Fibroblast of skin of left quadriceps (primary cell): ENCODE measurements at regions not wholly inside any gene's neighbourhood (a gene's known extent, or its start where the extent isn't known, plus 50 kb on each side); places are given as distances from the start of the nearest gene placed in this dataset.

Source experiments
- DNase-seq, 2 experiments: peaks; one replicate each; pipeline ENCODE4 v3.0.0-alpha.2; 2013; ENCODE audit warnings: low read depth in 2 of 2

DNA sequence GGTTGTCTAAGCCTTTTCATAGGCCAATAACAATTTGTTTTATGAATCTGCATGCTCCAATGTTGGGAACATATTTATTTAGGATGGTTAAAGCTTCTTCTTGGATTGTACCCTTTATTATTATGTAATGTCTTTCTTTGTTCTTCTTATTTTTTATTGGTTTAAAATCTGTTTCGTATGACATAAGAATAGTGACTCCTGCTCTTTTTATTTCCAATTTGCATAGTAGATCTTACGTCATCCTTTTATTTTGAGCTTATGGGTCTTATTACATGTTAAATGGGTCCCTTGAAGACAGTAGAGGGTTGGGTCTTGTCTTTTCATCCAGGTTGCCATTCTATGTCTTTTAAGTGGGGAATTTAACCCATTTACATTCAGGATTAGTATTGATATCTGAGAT is 561.9 kb upstream of the GHITM start:
- DNase-seq = no peak

DNA sequence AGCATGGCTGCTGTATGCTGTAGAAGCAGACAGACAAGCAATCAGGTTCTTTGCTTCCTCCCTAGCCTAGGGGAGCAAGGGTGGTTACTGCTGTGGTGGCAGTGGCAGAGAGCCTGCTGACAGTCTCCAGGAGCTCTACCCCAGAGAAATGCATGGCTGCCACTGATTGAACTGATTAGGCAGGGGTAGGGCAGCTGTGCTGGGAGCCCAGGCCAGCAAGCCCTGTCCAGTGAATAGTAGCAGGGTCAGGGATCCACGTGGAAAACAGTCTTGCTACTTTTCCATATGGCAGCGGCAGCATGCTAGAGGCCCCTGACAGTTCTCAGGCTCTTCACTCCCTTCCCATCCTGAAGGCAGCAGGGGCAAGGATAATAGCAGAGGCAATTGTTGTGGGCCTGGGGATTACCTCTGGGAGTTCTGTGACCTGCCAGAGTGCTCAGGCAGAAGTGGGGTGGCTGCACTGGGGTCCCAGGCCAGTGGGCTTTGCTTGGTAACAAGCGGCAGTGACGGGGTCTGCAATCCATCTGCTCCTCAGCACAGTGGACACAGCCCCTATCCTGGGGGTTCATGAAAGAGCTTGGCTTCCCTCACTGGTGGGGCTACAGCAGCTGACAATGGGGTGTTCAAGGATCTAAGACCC is 558.8 kb upstream of the GHITM start:
- no peak for DNase-seq

DNA sequence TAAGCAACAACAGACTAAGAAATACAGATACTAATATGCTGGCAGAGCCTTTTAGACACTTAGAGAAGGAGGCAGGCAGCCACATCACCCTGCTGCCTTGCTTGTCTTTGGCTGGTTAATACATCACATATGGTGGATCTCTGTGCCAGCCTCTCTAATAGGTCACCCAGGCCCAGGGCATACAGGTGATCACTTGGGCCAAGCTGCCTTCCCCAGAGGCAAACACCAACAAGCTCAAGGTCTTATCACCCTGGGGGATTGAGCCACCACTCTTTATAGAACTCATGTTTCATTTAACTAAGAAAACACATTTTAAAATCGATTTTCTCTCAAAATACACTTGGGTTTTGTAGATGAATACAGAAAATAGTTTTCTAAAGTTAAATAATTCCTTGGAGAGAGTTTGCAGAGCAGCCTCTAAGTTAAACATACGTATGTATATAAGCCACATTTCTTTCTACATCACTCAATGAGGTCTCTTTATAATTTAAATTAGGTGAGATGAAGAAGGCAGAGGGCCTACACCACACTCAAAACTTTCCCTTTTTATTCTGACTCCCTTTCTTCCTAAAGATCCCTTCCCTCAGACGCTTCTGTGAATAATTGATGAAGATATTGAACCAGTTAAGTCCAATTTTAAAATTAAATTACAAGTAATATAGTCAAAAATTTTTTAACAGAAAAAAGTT is 556.8 kb upstream of the GHITM start:
- no peak for DNase-seq

DNA sequence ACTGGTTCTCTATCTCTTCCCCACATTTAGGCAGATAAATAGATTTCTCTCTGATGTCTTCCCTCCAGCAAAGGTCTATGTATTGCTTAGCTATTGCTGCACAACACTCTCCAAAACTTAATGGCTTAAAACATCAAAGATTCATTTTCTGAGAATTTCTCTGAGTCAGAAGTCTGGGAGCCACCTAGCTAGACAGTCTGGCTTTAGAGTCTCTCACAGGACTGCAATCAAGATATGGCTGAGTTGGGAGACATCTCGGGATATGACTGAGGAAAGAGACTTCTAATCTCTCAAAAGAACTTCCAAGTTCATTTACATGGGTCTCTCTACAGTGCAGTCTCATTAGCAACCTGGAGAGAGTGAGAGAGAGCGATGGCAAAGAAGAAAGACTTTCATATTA is 553.6 kb upstream of the GHITM start:
- no peak for DNase-seq

DNA sequence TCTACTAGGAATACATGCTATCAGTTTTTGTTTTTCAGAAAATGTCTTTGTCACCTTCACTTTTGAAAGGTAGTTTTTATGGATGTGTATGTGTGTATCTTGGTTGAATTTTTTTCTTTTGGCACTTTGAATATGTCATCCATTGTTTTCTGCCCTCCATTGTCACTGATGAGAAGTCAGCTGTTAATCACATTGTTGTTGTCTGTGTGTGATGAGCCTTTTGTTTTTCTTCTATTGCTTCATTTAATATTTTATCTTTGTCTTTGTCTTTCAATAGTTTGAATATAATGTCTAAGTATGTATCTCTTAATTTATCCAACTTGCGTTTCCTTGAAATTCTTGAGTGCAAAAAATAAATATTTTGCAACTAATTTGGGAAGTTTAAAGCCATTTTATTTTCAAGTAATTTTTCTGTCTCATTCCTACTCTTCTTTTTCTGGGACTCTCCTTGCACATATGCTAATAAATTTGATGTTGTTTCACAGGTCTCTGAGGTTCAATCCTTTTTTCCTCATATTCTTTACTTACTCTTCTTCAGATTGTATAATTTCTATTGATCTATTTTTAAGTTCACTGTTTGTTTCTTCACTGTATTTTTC is 546.9 kb upstream of the GHITM start:
- no peak for DNase-seq

DNA sequence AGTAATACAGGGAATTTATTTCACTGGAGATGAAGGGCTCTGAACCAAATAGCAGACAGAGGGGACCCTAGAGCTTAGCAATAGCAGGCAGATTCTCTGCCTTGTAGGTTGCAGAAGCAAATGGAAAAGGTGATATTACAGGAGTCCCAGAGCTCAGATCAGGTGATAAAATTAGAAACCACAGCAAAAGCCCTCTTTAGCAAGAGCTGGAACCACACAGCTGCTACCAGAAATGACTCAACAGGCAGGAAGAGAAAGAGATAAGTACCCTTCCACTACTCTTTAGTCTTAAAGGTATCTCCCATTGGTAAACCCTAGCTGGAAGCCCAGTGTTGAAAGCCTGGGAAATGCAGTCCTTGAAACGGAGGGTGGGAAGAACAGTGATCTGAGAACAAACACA is 535.6 kb upstream of the GHITM start:
- DNase-seq = no peak

DNA sequence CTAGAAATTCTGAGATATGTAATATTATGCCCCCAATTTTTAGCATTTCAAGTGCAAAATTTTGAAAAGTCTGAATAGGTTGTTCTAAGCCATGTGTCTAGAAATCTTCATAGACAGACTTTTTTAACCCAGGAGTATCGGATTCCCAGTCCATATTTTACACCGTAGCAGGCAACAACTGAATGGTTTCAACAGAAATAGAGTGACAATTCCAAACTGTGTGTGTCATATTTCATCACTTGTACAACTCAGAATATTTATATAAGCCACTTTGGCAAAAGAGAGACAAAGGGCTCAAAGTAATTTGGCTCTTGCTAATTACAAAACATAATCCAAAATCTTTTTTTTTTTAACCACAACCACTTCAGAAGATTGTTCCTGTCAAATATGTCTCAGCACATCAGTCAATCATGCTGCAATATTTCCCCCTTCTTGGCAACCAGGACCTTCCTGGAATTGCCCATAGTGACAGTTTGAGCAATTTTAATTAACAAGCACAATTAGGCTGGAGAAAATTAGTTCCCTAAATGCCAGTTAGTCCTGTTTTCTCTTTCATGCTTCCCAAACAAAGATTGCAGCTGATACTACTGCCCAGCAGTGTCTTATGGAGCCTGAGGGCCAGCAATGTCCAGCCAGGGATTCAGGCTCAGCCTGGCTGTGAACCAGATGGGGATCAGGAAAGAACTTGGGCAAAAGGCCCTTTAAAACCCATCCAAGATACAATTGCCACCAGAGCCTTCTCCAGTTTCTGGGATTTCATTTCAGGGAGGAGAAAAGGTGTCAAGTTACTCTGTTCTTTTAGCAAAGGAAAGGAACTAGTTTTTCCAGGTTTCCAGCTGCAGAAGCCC is 533.3 kb upstream of the GHITM start:
- no peak for DNase-seq

DNA sequence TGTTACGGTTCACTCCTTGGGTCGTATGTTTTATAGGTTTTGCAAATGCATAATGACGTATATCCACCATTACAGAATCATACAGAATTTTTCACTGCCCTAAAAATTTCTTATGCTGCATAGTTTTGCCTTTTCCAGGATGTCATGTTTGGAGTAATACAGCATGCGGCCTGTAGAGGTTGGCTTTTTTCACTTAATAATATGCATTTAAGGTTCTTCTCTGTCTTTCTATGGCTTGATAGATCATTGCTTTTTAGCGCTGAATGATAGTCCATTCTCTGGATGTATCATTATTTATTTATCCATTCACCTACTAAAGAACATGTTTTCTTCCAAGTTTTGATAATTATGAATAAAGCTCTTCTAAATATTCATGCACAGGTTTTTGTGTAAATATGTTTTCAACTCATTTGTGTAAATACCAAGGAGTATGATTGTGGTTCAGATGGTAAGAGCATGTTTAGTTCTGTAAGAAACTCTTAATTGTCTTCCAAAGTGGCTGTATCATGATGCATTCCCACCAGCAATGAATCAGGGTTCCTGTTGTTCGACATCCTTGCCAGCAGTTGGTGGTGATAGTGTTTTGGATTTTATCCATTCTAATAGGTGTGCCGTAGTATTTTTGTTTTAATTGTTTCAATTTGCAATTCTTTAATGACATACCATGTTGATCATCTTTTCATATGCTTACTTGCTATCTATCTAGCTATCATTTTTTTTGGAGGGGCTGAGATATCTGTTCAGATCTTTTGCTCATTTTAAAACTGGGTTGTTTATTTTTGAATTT is 531.2 kb upstream of the GHITM start:
- no peak for DNase-seq

DNA sequence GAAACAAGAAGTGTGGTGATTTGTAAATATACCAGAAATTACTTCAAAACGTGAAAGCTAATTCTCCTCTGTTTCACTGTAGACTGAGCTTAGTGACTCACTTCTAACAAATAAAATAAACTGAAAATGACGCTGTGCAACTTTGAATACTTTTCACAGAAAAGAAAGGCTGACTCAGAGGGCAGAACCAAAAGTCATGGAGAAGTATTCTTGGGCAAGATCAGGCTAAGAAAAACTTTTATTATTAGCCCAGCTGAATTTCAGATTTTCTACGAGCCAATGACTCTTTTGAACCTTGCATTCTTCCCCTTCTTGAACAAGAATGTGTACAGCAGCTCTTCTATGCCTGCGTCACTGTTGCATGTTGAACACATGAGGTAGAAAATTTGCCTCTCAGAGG is 527.3 kb upstream of the GHITM start:
- DNase-seq = peak; percentile 4 to 8

DNA sequence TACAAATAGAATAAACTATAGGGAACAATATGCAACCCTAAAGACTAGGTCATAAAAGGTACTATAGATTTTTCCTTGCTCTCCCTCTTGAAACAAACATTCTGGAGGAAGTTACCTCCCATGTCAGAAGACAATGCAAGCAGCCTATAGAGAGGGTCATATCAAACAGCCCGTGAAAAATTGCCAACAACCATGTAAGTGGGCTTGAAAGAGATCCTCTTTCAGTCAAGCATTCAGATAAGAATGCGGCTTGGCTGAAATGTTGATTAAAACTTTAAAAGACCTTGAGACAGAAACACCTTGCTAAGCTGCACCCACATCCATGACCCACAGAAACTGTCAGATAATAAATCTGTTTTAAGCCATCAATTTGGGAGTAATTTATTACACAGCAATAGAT is 526.6 kb upstream of the GHITM start:
- no peak for DNase-seq

DNA sequence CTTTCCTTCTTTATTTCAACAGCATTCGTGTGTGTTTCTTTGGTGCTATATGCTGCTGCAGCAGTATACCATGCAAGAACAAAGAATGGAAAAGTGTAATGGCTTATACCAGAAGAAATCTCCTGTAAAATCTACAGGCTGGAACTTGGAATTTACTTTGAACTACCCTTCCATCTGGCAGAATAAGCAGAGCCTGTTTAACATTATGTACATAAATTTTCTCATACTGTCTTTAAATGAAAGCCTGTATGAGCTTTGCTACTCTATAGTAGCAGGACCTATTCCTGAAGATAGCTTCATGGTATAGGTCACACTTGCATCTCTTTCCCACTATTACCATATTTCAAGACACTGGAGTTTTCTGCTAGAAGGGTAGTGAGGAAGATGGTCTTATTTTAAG is 522.1 kb upstream of the GHITM start:
- no peak for DNase-seq

DNA sequence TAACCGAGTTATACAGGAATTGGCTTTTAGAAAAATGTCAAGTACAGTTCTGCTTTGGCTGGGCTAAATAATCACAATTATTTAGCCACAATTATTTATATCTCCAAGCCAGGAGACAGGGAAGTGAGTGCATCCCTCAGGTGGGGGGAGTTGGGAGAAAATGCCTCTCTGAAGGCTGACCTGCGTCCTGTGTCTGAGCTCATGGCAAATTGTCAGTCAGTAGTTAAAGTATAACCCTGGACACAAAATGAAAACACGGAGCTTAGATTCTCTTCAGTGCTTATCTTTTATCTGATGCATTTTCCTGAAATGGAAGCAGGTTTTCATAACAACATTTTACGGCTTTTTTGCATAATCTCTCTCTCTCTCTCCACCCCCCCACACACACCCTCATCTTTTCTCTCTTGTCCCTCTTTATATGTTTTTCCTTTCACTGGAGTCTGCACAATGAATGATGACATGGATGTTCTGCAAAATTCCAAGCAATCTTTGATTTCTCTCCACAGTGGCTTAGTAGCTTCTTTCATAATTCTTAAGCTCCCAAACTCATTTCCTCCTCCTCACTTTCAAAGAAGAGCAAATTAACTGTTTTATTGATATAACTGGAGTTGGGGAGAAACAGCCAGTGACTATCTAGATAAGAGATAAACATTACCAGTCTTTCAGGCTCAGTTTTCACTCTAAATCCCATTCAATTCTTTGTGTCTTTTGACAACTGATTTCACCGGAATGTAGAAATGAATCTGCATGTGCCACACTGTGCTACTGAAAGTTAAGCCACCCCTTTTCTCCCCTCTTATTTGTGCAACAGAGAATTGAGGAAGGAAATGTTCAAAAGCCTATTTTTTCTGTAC is 521.4 kb upstream of the GHITM start:
- no peak for DNase-seq

DNA sequence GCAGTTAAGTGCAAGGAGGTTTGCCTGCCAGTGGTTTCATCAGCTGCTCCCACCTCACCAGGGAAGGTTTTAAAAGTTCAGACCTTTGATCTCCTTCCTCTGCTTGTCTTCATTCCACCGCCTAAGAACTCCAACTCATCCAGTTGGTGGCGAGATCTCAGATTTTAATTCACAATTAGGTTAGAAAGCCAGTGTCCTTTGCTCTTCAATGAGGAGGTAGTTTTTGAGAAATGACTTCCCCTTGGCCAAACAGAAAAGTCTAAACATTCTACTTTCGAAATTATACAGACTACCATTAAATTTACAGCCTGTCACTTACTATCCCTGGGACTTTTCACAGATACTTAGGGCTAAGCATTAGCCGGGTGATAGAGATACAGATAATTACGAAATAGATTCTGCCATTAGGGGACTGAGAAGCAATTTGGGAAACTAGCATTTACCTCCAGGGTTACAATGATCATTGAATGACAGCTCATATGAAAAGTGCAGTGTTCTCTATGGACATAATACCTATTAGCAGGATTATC is 513.4 kb upstream of the GHITM start:
- no peak for DNase-seq

DNA sequence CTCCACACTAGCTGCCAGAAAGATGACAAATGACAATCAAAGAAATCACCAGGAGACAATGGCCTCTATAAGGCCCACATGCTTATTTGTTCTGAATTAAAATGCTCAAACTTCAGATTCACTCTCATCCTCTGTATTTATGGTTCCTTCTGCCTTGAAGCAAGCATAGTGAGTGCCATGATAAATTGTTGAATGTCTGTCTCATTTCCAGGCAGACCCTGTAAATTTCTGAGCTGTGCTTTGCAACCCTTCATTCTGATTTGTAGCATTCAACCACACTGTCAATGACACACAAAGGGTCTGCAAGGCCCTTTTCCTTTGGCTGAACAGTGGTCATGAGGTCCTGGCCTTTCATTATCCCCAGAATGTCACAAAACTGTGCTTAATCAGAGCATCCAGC is 506.6 kb upstream of the GHITM start:
- DNase-seq = no peak

DNA sequence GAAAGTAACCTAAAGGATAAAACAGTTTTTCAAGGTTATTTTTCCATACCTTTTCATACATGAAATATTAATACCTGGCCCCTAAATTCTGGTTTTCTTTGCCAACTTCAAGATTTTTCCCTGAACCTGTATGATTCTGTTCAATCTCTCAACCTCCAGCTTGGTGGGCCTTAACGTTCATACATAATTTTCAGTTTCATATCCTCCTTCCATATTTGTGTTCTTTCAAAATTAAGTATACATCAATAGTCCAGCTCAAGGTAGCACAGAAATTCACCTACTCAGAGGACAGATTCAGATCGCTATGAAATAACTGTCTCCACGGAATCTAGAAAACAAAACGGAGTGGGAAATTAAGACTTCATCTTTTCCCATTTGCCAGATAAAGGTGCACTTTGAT is 505.8 kb upstream of the GHITM start:
- no peak for DNase-seq

DNA sequence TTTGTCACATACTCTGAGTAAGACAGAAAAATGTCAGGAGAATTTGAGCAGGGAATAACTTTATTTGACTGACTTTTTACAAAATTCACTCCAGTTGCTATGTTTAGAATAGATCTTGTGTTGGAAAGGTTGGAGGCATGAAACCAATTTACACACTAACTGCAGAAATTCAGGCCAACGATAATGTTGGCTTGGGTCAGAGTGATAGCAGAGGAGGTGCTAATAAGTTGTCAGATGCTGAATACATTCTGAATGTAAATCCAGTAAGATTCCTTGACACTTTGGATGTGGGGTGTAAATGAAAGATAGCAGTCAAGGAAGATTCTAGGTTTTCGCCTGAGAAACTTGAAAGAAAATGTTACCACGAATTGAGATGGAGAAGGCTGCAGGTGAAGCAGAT is 502.5 kb upstream of the GHITM start:
- DNase-seq = no peak

DNA sequence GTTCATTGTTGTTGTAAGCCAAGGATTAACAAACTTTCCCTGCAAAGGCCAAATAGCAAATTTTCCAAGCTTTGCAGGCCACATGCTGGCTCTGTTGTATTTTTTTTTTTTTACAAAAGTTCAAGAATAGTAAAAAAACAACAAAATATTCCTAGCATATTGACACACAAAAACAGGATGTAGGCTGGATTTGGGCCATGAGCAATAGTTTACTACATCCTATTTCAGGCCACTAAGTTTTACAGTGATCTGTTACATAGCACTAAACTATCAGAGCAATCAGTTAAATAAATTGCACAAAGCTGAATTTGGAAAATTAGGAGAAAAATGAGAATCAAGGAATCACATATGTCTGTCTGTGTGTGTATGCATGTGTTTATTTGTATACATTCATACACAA is 491.8 kb upstream of the GHITM start:
- DNase-seq = no peak

DNA sequence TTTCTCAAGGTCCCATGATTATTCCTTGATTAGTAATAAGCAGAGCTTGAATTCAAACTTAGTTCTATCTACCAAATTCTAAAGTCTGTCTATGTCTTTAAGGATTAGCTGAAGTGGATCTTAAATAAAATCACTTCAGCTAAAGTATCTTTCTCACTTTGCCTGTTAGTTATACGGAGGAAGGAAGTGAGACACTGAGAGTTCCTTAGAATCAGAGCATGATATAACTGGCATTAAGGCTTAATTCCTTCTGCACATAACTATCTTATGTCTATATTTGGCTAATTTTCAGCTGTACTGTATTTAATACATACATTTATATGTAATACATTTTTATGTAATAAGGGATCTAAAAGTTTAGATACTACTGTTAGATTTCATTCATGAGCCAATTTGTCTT is 491.1 kb upstream of the GHITM start:
- no peak for DNase-seq

DNA sequence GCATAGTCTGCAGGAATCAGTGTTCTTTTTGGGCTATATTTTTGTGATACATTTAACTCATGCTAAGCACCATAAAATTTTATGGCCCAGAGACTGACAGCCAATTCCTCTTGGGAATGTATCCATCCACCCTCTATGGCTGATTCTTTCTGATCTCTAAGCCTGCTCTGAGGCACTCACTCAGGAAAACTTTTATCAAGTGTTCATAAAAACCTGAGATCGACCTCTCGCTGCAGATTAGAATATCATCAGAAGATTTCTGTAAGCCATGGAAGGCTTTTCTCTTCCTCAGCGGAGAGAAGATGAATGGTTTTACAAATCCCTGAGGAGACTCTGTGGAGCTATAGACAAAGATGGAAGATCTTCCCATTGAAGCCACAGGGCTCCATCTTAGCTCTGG is 489.8 kb upstream of the GHITM start:
- DNase-seq = no peak

DNA sequence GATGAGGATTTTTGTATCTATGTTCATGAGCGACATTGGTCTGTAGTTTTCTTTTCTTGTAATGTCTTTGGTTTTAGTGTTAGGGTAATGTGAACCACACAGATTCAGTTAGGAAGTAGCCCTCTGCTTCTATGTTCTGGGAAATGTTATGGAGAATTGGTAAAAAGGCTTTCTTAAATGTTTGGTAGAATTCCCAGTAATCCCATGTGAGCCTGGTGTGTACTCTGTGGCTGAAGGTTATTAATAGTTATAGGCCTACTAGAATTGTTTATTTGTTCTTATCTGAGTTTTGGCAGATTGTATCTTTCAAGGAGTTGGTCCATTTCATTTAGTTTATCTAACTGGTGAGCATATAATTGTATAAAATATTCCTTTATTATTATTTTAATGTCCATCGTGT is 484.6 kb upstream of the GHITM start:
- no peak for DNase-seq

DNA sequence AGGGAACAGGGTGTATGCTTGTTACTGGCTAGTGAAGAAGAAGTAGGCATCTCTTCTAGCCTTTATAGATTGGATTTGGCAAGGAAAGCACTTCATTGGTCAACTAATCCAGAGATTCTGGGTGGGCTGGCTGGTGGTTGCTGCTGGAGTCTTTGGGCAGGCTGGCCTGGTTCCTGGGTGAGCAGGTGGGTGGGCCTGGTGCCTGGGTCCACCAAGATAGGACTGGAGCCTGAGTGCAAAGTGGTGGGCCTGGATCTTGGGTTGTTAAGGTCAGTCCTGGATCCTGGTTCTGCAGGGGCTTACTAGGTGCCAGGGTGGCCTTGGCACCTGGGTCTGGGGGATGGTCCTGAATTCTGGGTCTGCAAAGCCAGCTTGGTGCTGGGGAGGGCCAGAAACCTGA is 482.4 kb upstream of the GHITM start:
- DNase-seq = no peak
